ENCODE measurements at regions not wholly inside any gene's neighbourhood (a gene's known extent, or its start where the extent isn't known, plus 50 kb on each side); places are given as distances from the start of the nearest gene placed in this dataset.
"Not testable (repeated sequence)": the region's sequence is repeated elsewhere in the genome, so short reads cannot be mapped to it uniquely, and the experiment has no call there.

- Histone ChIP-seq H3K27ac (ENCODE audit: low read length) (no peak overlapping the region), H3K27me3 (ENCODE audit: low read length) (peaks cover 35% of the 10 kb centered on the region), H3K4me1 (ENCODE audit: insufficient read depth, low read length) (no peaks in the 10 kb centered on the region), H4K20me1 (ENCODE audit: low read length) (no peaks in the 10 kb centered on the region), H3K9me3 (ENCODE audit: low read length) (no peaks in the 10 kb centered on the region), H3K36me3 (ENCODE audit: low read depth, low read length) (no peaks in the 10 kb centered on the region), H3K4me3 (ENCODE audit: low read length) (no peak overlapping the region), H2AFZ (ENCODE audit: low read length) (no peak overlapping the region), H3K79me2 (ENCODE audit: low read length) (no peaks in the 10 kb centered on the region), H3K9ac (ENCODE audit: low read length) (no peak overlapping the region), H3F3A (ENCODE audit: low read length, unreplicated experiment) (no peaks in the 10 kb centered on the region), H3K4me2 (ENCODE audit: low read length) (no peak overlapping the region), H3K9me2 (replicated peaks; ENCODE audit: low read length) (no peaks in the 10 kb centered on the region)
- intact Hi-C loops (cut with micrococcal nuclease), result no loop called here
- ATAC-seq (no peak), DNase-seq (no peak)
- ChIA-PET POLR2A (ENCODE audit: unreplicated experiment) (no interaction called here), CTCF (no interaction called here)
- TF ChIP-seq EZH2 (IDR thresholded peaks at IDR 0.05; ENCODE audit: low read length, unreplicated experiment) (no peak), CTCF (conservative IDR thresholded peaks at IDR 0.05; ENCODE audit: low read depth, low read length) (no peak)
- BruUV-seq (replicated peaks), result no TSS peak
Measured at GRCh38 chr22:49699928-49700498, 127.7 kb downstream of the BRD1 start.

GRCh38 chr22:49699476-49699875, 128.2 kb downstream of the BRD1 start:
- BruUV-seq (replicated peaks), result no TSS peak
- Histone ChIP-seq H3K27me3 (ENCODE audit: low read length) (peaks cover 31% of the 10 kb centered on the region), H2AFZ (ENCODE audit: low read length) (no peak overlapping the region), H3K9me3 (ENCODE audit: low read length) (no peaks in the 10 kb centered on the region), H3K79me2 (ENCODE audit: low read length) (no peaks in the 10 kb centered on the region), H3F3A (ENCODE audit: low read length, unreplicated experiment) (no peaks in the 10 kb centered on the region), H3K9me2 (replicated peaks; ENCODE audit: low read length) (no peaks in the 10 kb centered on the region), H3K4me2 (ENCODE audit: low read length) (no peak overlapping the region), H3K4me3 (ENCODE audit: low read length) (no peak overlapping the region), H4K20me1 (ENCODE audit: low read length) (no peaks in the 10 kb centered on the region), H3K36me3 (ENCODE audit: low read depth, low read length) (no peaks in the 10 kb centered on the region), H3K9ac (ENCODE audit: low read length) (no peak overlapping the region), H3K4me1 (ENCODE audit: insufficient read depth, low read length) (no peaks in the 10 kb centered on the region), H3K27ac (ENCODE audit: low read length) (no peak overlapping the region)
- CTCF ChIA-PET, result no interaction called here
- DNase-seq (no peak), ATAC-seq (no peak)
- intact Hi-C loops (cut with micrococcal nuclease), result no loop called here
- POLR2A ChIA-PET (ENCODE audit: unreplicated experiment), result no interaction called here
- TF ChIP-seq EZH2phosphoT487 (IDR thresholded peaks at IDR 0.05; ENCODE audit: borderline replicate concordance, low read length) (no peak), EZH2 (IDR thresholded peaks at IDR 0.05; ENCODE audit: low read length, unreplicated experiment) (no peak), CTCF (conservative IDR thresholded peaks at IDR 0.05; ENCODE audit: low read depth, low read length) (no peak)

GRCh38 chr22:49698616-49699015, 129.1 kb downstream of the BRD1 start:
- H3K4me2 ChIP-seq (ENCODE audit: low read length); H3K4me1 ChIP-seq (ENCODE audit: insufficient read depth, low read length); H4K20me1 ChIP-seq (ENCODE audit: low read length); POLR2A ChIA-PET (ENCODE audit: unreplicated experiment); H3K79me2 ChIP-seq (ENCODE audit: low read length); H3K9ac ChIP-seq (ENCODE audit: low read length); H3F3A ChIP-seq (ENCODE audit: low read length, unreplicated experiment); H3K27ac ChIP-seq (ENCODE audit: low read length); H3K4me3 ChIP-seq (ENCODE audit: low read length); DNase-seq; H3K36me3 ChIP-seq (ENCODE audit: low read depth, low read length); H3K9me2 ChIP-seq (replicated peaks; ENCODE audit: low read length); intact Hi-C loops (cut with micrococcal nuclease); BruUV-seq (replicated peaks); H2AFZ ChIP-seq (ENCODE audit: low read length); H3K9me3 ChIP-seq (ENCODE audit: low read length); ATAC-seq; CTCF ChIA-PET: not testable (repeated sequence)
- H3K27me3 ChIP-seq (ENCODE audit: low read length), result peaks cover 23% of the 10 kb centered on the region

Data from PC-3 (cell line).